SKM-1 (cell line): ENCODE measurements at regions not wholly inside any gene's neighbourhood (a gene's known extent, or its start where the extent isn't known, plus 50 kb on each side); places are given as distances from the start of the nearest gene placed in this dataset.

ENCODE experiments used
- DNase-seq: peaks from one replicate; lab custom pipeline; 2025; ENCODE audit not compliant: unreplicated experiment; lab: John Stamatoyannopoulos, UW

- no peak for DNase-seq
These were observed 211.8 kb downstream of the SLC7A11 start for GRCh38 chr4:138030375-138030774.

GRCh38 chr4:138028923-138029322 is 213.2 kb downstream of the SLC7A11 start:
- DNase-seq: no peak

GRCh38 chr4:138021139-138021830 is 220.9 kb downstream of the SLC7A11 start:
- DNase-seq: no peak

GRCh38 chr4:138014590-138015288 is 227.4 kb downstream of the SLC7A11 start:
- DNase-seq: no peak

GRCh38 chr4:138013625-138014024 is 228.5 kb downstream of the SLC7A11 start:
- no peak for DNase-seq

- DNase-seq: no peak
These were observed 231.5 kb downstream of the SLC7A11 start for GRCh38 chr4:138010639-138011038.

- no peak for DNase-seq
These were observed 234.6 kb downstream of the SLC7A11 start for GRCh38 chr4:138007572-138007971.

- no peak for DNase-seq
These were observed 236.7 kb downstream of the SLC7A11 start for GRCh38 chr4:138005486-138005885.

- no peak for DNase-seq
These were observed 238.9 kb downstream of the SLC7A11 start for GRCh38 chr4:138003248-138003647.

GRCh38 chr4:137998666-137999429 is 243.3 kb downstream of the SLC7A11 start:
- no peak for DNase-seq

GRCh38 chr4:137997496-137997895 is 244.7 kb downstream of the SLC7A11 start:
- no peak for DNase-seq

GRCh38 chr4:137994853-137995252 is 247.3 kb downstream of the SLC7A11 start:
- no peak for DNase-seq

GRCh38 chr4:137993232-137993631 is 248.9 kb downstream of the SLC7A11 start:
- DNase-seq: no peak

GRCh38 chr4:137981277-137981676 is 260.9 kb downstream of the SLC7A11 start:
- no peak for DNase-seq

GRCh38 chr4:137980641-137981040 is 261.5 kb downstream of the SLC7A11 start:
- DNase-seq: no peak

- no peak for DNase-seq
These were observed 262.2 kb downstream of the SLC7A11 start for GRCh38 chr4:137979938-137980337.

GRCh38 chr4:137968956-137969678 is 273.0 kb downstream of the SLC7A11 start:
- DNase-seq: no peak

- no peak for DNase-seq
These were observed 274.5 kb downstream of the SLC7A11 start for GRCh38 chr4:137967480-137968190.

GRCh38 chr4:137966504-137966903 is 275.6 kb downstream of the SLC7A11 start:
- DNase-seq: no peak

- DNase-seq: no peak
These were observed 281.1 kb downstream of the SLC7A11 start for GRCh38 chr4:137961051-137961438.
